K562 (cell line): ENCODE measurements at regions not wholly inside any gene's neighbourhood (a gene's known extent, or its start where the extent isn't known, plus 50 kb on each side); places are given as distances from the start of the nearest gene placed in this dataset.

Source experiments
- ATAC-seq: fragments of 200-7000 bp; cut with Tn5 transposase; 3 replicates; pipeline ENCODE4 v1.9.1; 2020; ENCODE audit warnings: moderate library complexity
- BruUV-seq: library from RNA; stranded (reverse); fragments of 400-500 nt; replicated peaks from 2 replicates; lab custom pipeline; 2021; lab: Mats Ljungman, UMichigan
- CTCF ChIA-PET: fragments of 300-600 bp; formaldehyde crosslinking; extraction: SDS; loops from one replicate; lab custom pipeline; 2021; ENCODE audit warnings: low intra/inter-chr PET ratio; lab: Yijun Ruan, JAX
- POLR2A ChIA-PET: fragments of 300-600, 350-650 bp; sonication (Branson Sonifier 250); formaldehyde crosslinking; extraction: SDS; loops from one replicate; lab custom pipeline; 2021; ENCODE audit warnings: antibody characterized with exemption, inconsistent platforms; lab: Yijun Ruan, JAX
- DNase-seq, 4 experiments: peaks; one replicate each; pipeline versions ENCODE4 v3.0.0 to v3.0.0-alpha.2; 2011 to 2018; ENCODE audit warnings: low spot score in 3 of 4, mixed read lengths in 3 of 4; ENCODE audit errors: extremely low read depth in 1 of 4
- FAIRE-seq: peaks from 2 replicates; lab custom pipeline; 2011; peaks lifted over from hg19 to GRCh38; lab: Jason Lieb, UNC
- H2AFZ ChIP-seq: 2 replicates; pipeline ENCODE4 v1.6.0; 2011; ENCODE audit warnings: low read depth, low read length, control low read depth, inconsistent platforms
- H3K27ac ChIP-seq: fragments of 200-600 bp; 3 replicates; pipeline ENCODE4 v1.8.0; 2011; ENCODE audit warnings: low read depth, mild to moderate bottlenecking, control low read depth, inconsistent platforms, low read length, moderate library complexity, mixed read lengths; ENCODE audit errors: extremely low read depth
- H3K27me3 ChIP-seq, 2 experiments: fragments of 300-600 bp in 1 of 2; 2 replicates in 1 of 2; 3 replicates in 1 of 2; pipeline versions ENCODE4 v1.6.0 to v1.8.0; 2011; ENCODE audit warnings: inconsistent platforms in 2 of 2, low read length in 2 of 2, mild to moderate bottlenecking in 1 of 2, mixed read lengths in 1 of 2, moderate library complexity in 1 of 2; ENCODE audit not compliant: control insufficient read depth in 2 of 2, insufficient read depth in 2 of 2
- H3K36me3 ChIP-seq: fragments of 300-600 bp; 3 replicates; pipeline ENCODE4 v1.8.0; 2011; ENCODE audit warnings: mild to moderate bottlenecking, low read length, inconsistent platforms; ENCODE audit not compliant: control insufficient read depth, insufficient read depth
- H3K4me1 ChIP-seq, 2 experiments: fragments of 200-600 bp in 1 of 2; replicated peaks in 1 of 2; 2 replicates in 1 of 2; 3 replicates in 1 of 2; pipeline versions ENCODE4 v1.5.1 to v1.8.0; 2011; ENCODE audit warnings: inconsistent platforms in 2 of 2, low read length in 2 of 2, mild to moderate bottlenecking in 1 of 2, mixed read lengths in 1 of 2, moderate library complexity in 1 of 2; ENCODE audit not compliant: control insufficient read depth in 2 of 2, insufficient read depth in 2 of 2
- H3K4me2 ChIP-seq: 2 replicates; pipeline ENCODE4 v1.6.1; 2011; ENCODE audit warnings: low read length, control low read depth, inconsistent platforms, mixed read lengths; ENCODE audit not compliant: insufficient read depth
- H3K4me3 ChIP-seq: fragments of 200-600 bp; sonication (generic), shearing (Covaris generic); 2 replicates; pipeline ENCODE4 v1.5.1; 2016; ENCODE audit warnings: control low read depth, inconsistent platforms
- H3K79me2 ChIP-seq: fragments of 200-600 bp; 3 replicates; pipeline ENCODE4 v1.8.0; 2011; ENCODE audit warnings: low read length, inconsistent platforms; ENCODE audit not compliant: control insufficient read depth, insufficient read depth
- H3K9ac ChIP-seq, 2 experiments: 2 replicates each; pipeline versions ENCODE4 v1.6.0 to v1.6.1; 2011; ENCODE audit warnings: low read depth in 2 of 2, low read length in 2 of 2, control low read depth in 1 of 2, inconsistent platforms in 1 of 2, mild to moderate bottlenecking in 1 of 2, mixed read lengths in 1 of 2; ENCODE audit not compliant: insufficient read depth in 1 of 2
- H3K9me1 ChIP-seq: one replicate; pipeline ENCODE4 v1.6.0; 2011; ENCODE audit warnings: inconsistent platforms, mild to moderate bottlenecking, low read length, moderate library complexity; ENCODE audit not compliant: control insufficient read depth, insufficient read depth
- H3K9me3 ChIP-seq: replicated peaks from 2 replicates; pipeline ENCODE4 v1.5.1; 2011; ENCODE audit warnings: low read depth, low read length, inconsistent platforms; ENCODE audit not compliant: control insufficient read depth, insufficient read depth
- H4K20me1 ChIP-seq: replicated peaks from 2 replicates; pipeline ENCODE4 v1.6.1; 2011; ENCODE audit warnings: low read length, inconsistent platforms, mixed read lengths; ENCODE audit not compliant: control insufficient read depth, insufficient read depth
- ILK ChIP-seq: fragments of 450-650 bp; IDR thresholded peaks from 2 replicates; pipeline ENCODE4 v1.6.1; 2016; ENCODE audit warnings: missing genetic modification characterization, low read depth, mild to moderate bottlenecking, missing compliant biosample characterization, moderate library complexity, borderline replicate concordance
- MTA1 ChIP-seq: fragments of 450-650 bp; IDR thresholded peaks from 2 replicates; pipeline ENCODE4 v1.6.1; 2017; ENCODE audit warnings: borderline replicate concordance
- POU5F1 ChIP-seq: fragments of 150-350 bp; IDR thresholded peaks from 2 replicates; pipeline ENCODE4 v1.6.1; 2014; ENCODE audit warnings: borderline replicate concordance, low read length, low read depth, mild to moderate bottlenecking; ENCODE audit not compliant: partially characterized antibody
- SOX6 ChIP-seq: fragments of 450-650 bp; IDR thresholded peaks from 2 replicates; pipeline ENCODE4 v1.6.1; 2014; ENCODE audit warnings: mild to moderate bottlenecking
- TOE1 ChIP-seq, 2 experiments: fragments of 450-650 bp in 1 of 2; sonication (generic) in 1 of 2; formaldehyde crosslinking in 1 of 2; IDR thresholded peaks; 2 replicates each; pipeline versions ENCODE4 v1.7.1 to v1.8.0; 2016 to 2022; ENCODE audit warnings: borderline replicate concordance in 2 of 2, mild to moderate bottlenecking in 2 of 2, antibody characterized with exemption in 1 of 2, inconsistent platforms in 1 of 2, low read depth in 1 of 2, missing genetic modification reagents in 1 of 2, moderate library complexity in 1 of 2
- ZNF431 ChIP-seq: sonication (generic); formaldehyde crosslinking; IDR thresholded peaks from 2 replicates; pipeline ENCODE4 v1.8.0; 2022; ENCODE audit warnings: mild to moderate bottlenecking, missing genetic modification reagents
- ZNF589 ChIP-seq: fragments of 200-800 bp; sonication (Bioruptor generic); IDR thresholded peaks from 2 replicates; pipeline ENCODE4 v1.6.1; 2016; ENCODE audit warnings: low read depth, missing genetic modification characterization, missing compliant biosample characterization
- WGBS: fragments of 100-300 bp; shearing (Covaris generic); methylation state at CpG from one replicate; pipeline ENCODE4 v1.1.6; 2016; ENCODE audit warnings: low coverage, mixed read lengths; ENCODE audit not compliant: insufficient coverage; ENCODE audit errors: missing lambda C conversion rate; 5-methylcytosine and 5-hydroxymethylcytosine counted together
- in situ Hi-C: fragments of 300-500 bp; cut with MboI; formaldehyde crosslinking; loops from 4 replicates; pipeline ENCODE4 v1.15.0; 2018; ENCODE audit warnings: inconsistent platforms, mixed read lengths
- intact Hi-C: fragments of 100-400 bp; cut with micrococcal nuclease; formaldehyde crosslinking; loops from 2 replicates; pipeline ENCODE4 v1.14.2; 2022
- TF ChIP-seq, protein P1 (sequence below): sonication (generic); formaldehyde crosslinking; IDR thresholded peaks from 2 replicates; pipeline ENCODE4 v1.8.0; 2022; ENCODE audit warnings: mild to moderate bottlenecking, missing genetic modification reagents, borderline replicate concordance

DNA sequence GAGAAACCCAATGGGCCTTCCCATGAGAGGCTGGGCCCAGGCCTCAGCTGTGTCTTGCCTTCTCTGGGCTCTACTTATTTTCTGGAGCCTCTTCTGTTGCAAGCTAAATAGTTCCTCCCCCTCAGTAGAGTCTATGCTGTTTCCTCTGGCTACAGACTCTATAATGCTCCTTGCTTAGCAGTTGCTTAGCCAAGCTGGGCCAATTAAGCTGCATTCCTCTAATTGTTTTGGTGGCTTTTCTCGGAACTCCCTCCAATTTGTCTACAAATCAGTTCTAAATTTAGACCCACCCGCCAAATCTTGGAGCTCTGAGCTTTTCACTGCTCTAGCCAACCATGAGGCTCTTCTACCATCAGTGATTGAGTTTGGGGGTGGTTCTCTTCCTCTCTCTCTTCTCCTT, 302.7 kb upstream of the ASIC2 start:
- no TSS peak for BruUV-seq
- in situ Hi-C loops, result no loop called here
- Histone ChIP-seq H3K9me1 (no peaks in the 10 kb centered on the region), H3K27me3 (peaks cover 0 to 3% of the 10 kb centered on the region in 2 experiments; a peak in 2 of 5 replicates), H3K4me3 (no peak overlapping the region), H3K9me3 (no peaks in the 10 kb centered on the region), H3K79me2 (no peaks in the 10 kb centered on the region), H3K4me1 (no peaks in the 10 kb centered on the region), H3K4me2 (no peak overlapping the region), H3K27ac (no peak overlapping the region), H4K20me1 (no peaks in the 10 kb centered on the region), H3K9ac (no peak overlapping the region), H3K36me3 (no peaks in the 10 kb centered on the region), H2AFZ (no peak overlapping the region)
- FAIRE-seq, result no peak
- CTCF ChIA-PET, result no interaction called here
- intact Hi-C loops, result no loop called here
- DNase-seq, result no peak
- TF ChIP-seq POU5F1, result no peak
- TF ChIP-seq, protein P1, sequence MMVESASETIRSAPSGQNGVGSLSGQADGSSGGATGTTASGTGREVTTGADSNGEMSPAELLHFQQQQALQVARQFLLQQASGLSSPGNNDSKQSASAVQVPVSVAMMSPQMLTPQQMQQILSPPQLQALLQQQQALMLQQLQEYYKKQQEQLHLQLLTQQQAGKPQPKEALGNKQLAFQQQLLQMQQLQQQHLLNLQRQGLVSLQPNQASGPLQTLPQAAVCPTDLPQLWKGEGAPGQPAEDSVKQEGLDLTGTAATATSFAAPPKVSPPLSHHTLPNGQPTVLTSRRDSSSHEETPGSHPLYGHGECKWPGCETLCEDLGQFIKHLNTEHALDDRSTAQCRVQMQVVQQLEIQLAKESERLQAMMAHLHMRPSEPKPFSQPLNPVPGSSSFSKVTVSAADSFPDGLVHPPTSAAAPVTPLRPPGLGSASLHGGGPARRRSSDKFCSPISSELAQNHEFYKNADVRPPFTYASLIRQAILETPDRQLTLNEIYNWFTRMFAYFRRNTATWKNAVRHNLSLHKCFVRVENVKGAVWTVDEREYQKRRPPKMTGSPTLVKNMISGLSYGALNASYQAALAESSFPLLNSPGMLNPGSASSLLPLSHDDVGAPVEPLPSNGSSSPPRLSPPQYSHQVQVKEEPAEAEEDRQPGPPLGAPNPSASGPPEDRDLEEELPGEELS (CRISPR knock-in tag), result no peak
- no peak for ATAC-seq
- WGBS, result 4% methylated on average over 2 of the region's 2 CpGs
- POLR2A ChIA-PET, result interaction anchor here (1.4 to 1.6 kb wide), 2 partner anchors 10 to 13 kb away, joined by 4 to 8 read pairs; no protein-coding TSS in a partner anchor

DNA sequence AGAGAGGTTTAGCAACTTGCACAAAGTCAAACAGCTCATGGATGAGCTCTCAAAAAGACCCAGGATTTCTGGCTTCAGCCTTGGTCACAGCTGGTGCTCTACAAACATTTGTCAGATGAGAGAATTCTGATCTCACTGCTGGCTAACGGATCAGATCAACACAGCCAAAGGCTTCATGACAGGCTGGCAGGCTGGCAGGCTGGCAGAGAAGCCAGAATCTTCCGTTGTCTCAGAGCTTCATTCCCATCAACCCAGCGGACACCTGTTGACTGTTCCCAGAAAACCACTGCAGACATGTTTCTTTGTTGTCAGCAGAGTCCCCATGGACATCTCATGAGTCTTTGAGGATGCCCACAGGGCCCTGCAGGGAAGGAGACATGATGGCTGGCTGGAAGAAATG, 303.8 kb upstream of the ASIC2 start:
- no peaks in the 10 kb centered on the region for H3K79me2 ChIP-seq
- no peaks in the 10 kb centered on the region for H3K36me3 ChIP-seq
- H3K9me1 ChIP-seq, result no peaks in the 10 kb centered on the region
- H3K9ac ChIP-seq, result no peak overlapping the region
- intact Hi-C loops (no loop called here), in situ Hi-C loops (no loop called here)
- H3K9me3 ChIP-seq, result no peaks in the 10 kb centered on the region
- H3K4me3 ChIP-seq, result no peak overlapping the region
- H2AFZ ChIP-seq, result no peak overlapping the region
- 0% methylated on average over 3 of the region's 3 CpGs for WGBS
- ChIA-PET CTCF (no interaction called here), POLR2A (interaction anchor here (0.6 to 1.4 kb wide), 2 partner anchors 12 kb away, joined by 3 to 4 read pairs; no protein-coding TSS in a partner anchor)
- DNase-seq (no peak), ATAC-seq (no peak), FAIRE-seq (no peak)
- peaks cover 0 to 3% of the 10 kb centered on the region in 2 experiments; a peak in 2 of 5 replicates for H3K27me3 ChIP-seq
- H4K20me1 ChIP-seq, result no peaks in the 10 kb centered on the region
- no TSS peak for BruUV-seq
- no peaks in the 10 kb centered on the region for H3K4me1 ChIP-seq
- H3K4me2 ChIP-seq, result no peak overlapping the region
- H3K27ac ChIP-seq, result no peak overlapping the region
- TF ChIP-seq ILK (tag) (no peak), TOE1 (IDR thresholded peaks at IDR 0.05; ENCODE audit: borderline replicate concordance) (no peak), TOE1 (CRISPR knock-in tag; IDR thresholded peaks at IDR 0.05; ENCODE audit: borderline replicate concordance, low read depth) (no peak), ZNF589 (CRISPR knock-in tag) (no peak), MTA1 (no peak), SOX6 (no peak), ZNF431 (no peak)
